ENCODE measurements at regions not wholly inside any gene's neighbourhood (a gene's known extent, or its start where the extent isn't known, plus 50 kb on each side); places are given as distances from the start of the nearest gene placed in this dataset.
"Not testable (repeated sequence)": the region's sequence is repeated elsewhere in the genome, so short reads cannot be mapped to it uniquely, and the experiment has no call there.

DNA sequence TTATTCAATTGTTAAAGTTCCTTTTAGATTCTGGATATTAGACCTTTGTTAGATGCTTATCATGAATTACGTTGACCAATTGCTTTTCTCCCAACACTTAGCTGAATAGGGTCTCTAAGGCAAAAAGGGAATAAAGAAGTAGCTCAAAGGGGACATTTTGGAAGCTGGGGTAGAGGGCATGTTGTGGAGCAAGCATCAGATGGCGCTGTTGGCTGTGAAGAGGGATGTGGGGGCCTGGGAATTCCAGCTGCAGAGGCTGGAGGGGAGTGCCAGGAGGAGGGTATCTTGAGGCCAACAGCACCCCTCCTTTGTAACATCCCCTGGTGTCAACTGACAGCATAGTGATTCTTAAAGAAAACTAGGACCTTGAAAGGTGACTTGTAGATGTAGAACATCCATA, 198.2 kb downstream of the ADCYAP1 start:
- DNase-seq (ENCODE audit: extremely low read depth, low read depth, low spot score), result no peak

DNA sequence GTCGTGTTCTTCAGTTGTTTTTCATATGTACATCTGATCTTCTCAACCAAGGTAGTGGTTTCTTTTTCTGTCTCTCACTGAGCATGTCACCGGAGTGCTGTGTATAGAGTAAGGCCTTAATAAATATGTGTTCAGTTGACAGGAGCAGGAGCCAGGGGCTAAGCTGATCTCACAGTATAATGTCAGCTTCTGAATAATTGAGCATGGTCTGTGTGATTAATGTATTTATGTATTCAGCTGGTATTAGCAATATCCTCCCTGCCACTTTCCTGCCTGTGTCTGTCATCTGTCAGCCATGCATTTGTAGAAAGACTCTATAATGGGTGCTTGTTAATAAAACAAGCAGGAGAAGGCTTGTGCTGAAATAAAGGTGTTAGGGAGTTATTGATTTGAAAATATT, 198.9 kb downstream of the ADCYAP1 start:
- DNase-seq (ENCODE audit: extremely low read depth, low read depth, low spot score), result no peak

DNA sequence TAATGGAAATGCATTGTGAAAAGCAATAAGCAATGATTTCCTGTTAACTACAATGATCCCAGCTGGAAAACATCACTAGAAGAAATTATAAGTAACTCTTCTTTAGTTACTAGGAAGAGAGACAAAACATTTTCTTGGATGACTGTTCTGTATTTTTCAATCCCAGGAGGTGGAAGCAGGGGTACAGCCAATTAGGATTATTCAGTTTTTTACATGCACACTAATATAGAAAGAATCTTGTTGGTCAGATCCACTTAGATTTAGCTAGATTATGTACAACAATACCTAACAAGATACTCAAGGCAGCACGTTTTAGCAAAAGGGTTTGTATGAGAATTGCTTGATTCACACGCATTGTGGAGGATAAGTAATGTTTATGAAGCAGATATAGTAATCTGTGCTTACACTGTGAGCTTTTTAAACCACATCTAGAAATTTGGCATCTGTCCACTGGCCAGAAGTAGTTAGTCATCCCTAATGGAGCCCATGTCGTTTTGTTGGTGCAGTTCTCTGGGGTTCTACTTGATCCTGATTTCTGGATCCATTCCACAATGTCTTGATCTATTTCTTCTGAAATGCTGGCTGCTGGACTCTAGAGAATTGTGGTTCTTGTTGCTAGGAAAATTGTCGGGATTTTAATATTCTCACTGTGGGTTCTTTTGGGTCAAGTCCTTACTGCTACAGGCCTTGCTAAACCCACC, 199.7 kb downstream of the ADCYAP1 start:
- no peak for DNase-seq (ENCODE audit: extremely low read depth, low read depth, low spot score)

DNA sequence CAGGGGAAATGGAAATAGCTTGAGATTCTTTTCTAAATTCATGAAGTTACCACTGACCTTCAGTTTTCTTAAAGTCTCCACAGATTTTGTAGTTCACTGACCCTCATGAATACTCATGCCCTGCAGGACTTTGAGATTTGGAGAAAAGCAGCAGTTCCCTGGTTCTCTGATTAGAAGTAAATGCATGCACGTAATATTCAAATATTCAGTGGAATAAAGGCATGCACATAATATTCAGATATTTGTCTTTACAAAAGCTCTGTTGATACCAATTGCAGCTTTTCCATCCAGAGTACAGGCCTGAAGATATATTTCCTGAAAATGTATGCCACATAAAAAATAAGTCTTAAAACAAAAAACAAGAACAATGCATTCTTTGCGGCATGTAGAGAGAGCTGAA, 219.8 kb downstream of the ADCYAP1 start:
- DNase-seq (ENCODE audit: extremely low read depth, low read depth, low spot score), result no peak

DNA sequence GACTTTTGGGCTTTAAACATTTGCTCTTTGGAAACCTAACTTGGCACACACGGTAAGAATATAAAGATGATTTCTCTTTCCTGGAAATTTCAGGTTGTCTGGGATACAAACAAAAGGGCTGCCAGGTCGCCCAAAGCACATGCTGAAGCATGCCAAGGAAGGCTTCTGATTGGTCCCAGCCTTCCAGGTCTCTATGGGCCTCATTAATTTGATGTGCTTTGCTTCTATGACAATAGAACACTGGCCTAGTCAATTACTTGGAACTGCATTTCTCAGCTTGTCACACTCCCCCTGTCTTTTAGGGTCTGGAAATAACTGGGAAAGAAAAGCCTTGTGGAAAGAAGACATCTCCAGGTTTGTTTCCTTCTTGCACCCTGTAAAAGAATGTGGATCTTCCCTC, 228.9 kb downstream of the ADCYAP1 start:
- DNase-seq (ENCODE audit: extremely low read depth, low read depth, low spot score), result no peak

DNA sequence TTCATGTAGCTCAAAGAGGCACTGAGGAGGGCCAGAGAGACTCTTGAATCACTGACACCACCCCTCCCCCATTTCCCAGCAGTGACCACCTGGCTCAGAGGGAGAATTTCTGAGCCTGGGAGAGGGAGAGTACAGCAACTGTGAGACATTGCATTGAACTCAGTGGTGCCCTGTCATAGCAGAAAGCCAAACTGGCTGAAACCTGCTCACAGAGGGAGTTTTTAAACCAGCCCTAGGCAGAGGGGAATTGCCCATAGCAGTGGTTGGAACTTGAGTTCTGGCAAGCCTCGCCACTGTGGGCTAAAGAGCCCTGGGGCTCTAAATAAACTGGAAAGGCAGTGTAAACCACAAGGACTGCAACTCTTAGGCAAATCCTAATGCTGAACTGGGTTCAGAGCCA, 243.1 kb downstream of the ADCYAP1 start:
- DNase-seq (ENCODE audit: extremely low read depth, low read depth, low spot score), result no peak

DNA sequence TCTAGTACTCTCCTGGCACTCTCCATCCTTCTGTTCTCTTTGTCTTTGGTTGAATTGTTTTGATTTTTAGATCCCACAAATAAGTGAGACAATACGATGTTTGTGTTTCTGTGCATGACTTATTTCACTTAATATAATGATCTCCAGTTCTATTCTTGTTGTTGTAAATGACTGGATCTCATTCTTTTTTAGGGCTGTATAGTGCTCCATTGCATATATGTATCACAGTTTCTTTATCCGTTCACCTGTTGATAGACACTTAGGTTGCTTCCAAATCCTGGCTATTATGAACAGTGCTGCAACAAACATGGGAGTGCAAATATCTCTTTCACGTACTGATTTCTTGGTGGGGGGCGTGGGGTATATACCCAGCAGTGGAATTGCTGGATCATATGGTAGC, 245.0 kb downstream of the ADCYAP1 start:
- DNase-seq (ENCODE audit: extremely low read depth, low read depth, low spot score), result no peak

DNA sequence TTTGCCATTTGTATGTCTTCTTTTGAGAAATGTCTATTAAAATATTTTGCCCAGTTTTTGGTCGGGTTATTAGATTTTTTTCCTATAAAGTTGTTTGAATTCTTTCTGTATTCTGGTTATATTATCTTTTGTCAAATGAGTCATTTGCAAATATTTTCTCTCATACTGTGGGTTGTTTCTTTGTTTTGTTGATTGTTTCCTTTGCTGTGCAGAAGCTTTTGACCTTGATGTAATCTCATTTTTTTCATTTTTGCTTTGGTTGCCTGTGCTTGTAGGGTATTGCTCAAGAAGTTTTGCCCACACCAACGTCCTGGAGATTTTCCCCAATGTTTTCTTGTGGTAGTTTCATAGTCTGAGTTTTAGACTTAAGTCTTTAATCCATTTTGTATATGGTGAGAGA, 245.7 kb downstream of the ADCYAP1 start:
- DNase-seq (ENCODE audit: extremely low read depth, low read depth, low spot score), result no peak

DNA sequence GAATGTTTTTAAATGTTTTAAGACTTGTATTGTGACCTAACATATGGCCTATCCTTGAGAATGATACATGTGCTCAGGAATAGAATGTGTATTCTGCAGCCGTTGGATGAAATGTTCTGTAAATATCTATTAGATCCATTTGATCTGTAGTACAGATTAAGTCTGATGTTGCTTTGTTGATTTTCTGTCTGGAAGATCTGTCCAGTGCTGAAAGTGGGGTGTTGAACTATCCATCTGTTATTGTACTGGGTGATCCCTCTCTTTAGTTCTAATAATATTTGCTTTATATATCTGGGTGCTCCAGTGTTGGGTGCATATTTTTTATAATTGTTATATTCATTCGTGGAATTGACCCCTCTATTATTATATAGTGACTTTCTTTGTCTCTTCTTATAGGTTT, 248.3 kb downstream of the ADCYAP1 start:
- not testable (repeated sequence) for DNase-seq (ENCODE audit: extremely low read depth, low read depth, low spot score)

DNA sequence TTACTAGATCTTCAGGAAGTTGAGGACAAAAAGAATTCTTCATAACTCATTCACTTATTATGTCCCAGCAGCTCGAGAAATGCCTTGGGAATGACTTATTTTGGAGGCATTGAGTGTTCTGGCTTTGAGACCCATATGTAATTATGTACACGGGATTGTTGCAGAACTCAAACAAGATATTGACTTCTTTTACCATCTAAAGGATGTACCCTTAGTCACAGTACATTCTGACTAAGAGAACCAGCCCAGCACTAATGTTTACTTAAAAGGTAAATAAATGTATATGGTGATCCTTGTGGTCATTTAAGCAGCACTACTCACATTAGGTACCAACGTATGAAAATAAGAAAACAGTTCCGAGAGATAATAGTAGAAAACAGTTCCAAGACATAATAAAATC, 268.9 kb downstream of the ADCYAP1 start:
- no peak for DNase-seq (ENCODE audit: extremely low read depth, low read depth, low spot score)

DNA sequence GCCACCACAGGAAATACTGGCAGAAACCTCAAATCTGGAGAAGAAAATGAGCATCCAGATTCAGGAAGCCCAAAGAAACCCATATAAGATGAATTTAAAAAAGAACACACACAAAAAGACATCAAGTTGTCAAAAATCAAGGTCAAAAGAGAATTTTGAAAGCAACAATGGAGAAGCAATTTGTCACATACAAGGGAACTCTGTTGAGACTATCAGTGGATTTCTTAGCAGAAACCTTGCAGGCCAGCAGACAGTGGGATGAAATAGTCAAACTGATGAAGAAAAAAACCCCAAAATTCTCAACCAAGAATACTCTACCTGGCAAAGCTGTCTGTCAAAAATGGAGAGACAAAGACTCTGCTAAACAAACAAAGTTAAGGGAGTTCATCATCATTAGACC, 272.6 kb downstream of the ADCYAP1 start:
- DNase-seq (ENCODE audit: extremely low read depth, low read depth, low spot score), result no peak

DNA sequence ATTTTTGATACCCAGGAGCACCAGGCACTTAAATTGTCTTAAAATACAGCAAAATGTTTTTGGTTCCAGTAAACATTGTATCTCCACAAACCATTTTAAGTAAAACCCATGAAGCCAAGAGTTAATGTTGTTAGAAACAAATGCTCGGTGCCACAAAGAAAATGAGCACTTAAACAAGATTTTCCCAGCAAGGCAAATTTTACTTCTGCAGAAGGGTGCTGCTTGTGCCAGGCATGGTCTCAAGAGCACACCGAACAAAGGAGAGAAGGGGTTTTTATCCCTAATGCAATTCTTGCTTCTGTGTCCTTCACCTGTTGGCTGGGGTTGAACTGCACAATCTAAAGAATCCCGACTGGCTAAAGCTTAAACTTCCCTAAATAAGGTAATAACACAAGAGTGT, 286.7 kb downstream of the ADCYAP1 start:
- DNase-seq (ENCODE audit: extremely low read depth, low read depth, low spot score), result no peak

DNA sequence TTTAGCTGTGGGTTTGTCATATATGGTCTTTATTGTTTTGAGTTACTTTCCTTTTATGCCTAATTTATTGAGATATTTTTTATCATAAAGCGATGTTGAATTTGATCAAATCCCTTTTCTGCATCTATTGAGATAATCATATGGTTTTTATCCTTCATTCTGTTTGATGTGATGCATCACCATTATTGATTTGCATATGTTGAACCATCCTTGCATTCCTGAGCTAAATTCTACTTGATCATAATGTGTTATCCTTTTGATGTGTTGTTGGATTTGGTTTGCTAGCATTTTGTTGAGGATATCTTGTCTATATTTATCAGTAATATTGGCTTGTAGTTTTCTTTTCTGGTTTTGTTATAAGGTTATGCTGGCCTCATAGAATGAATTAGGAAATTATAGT, 308.5 kb downstream of the ADCYAP1 start:
- no peak for DNase-seq (ENCODE audit: extremely low read depth, low read depth, low spot score)

DNA sequence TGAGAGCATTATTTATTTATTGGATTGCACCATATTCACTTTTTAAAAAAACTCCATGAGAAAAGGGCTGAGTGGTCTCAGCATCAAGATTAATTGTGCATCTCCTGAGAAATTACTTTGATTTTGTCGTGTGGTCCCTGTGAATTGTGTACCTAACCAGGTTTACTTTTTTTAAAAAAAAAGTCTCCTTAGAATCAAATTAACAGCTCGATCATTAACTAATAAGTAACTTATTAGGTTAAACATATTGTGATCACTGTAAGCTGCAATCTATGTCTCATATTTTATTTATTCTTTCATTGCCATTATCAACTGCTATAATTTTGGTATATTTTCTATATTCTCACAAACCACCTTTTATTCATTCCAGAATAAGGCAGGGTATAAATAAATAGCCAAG, 318.2 kb downstream of the ADCYAP1 start:
- no peak for DNase-seq (ENCODE audit: extremely low read depth, low read depth, low spot score)

DNA sequence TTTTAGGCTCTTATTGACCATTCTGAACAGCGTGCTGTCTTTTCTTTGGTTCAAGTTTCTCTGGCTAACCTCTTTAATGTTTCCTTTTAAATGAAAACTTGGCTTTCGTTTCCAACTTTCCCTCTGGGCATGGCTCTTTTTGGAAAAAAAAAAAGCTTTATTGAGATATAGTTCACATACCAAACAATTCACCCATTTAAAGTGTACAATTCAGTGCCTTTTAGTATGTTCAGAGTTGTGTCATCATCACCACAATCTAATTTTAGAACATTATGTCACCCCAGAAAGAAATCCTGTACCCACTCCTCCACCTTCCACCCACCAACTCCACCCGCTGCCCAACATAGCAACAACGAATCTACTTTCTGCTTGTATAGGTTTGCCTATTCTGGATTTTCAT, 322.4 kb downstream of the ADCYAP1 start:
- DNase-seq (ENCODE audit: extremely low read depth, low read depth, low spot score), result no peak

DNA sequence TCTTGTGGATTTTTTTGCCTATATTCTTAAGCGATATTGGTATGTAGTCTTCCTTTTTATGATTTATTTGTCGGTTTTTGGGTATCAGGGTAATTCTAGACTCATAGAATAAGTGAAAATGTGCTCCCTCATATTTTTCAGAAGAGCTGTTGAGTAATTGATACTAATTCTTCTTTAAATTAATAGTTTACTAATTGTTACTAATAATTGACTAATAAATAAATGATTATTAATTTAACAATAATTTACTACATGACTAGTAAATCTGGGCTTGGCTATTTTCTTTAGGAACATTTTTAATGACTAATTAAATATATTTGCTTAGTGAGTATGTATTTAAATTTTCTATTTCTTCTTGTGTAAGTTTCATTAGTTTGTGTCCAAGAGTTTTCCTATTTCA, 325.0 kb downstream of the ADCYAP1 start:
- no peak for DNase-seq (ENCODE audit: extremely low read depth, low read depth, low spot score)

DNA sequence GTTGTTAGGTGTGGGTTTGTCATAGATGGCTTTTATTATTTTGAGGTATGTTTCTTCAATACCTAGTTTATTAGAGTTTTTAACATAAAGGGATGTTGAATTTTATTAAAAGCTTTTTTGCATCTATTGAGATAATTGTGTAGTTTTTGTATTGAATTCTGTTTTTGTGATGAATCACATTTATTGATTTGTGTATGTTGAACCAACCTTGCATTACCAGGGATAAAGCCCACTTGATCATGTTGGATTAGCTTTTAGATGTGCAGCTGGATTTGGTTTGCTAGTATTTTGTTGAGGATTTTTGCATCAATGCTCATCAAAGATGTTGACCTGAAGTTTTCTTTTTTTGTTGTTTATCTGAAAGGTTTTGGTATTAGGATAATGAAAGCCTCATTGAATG, 328.2 kb downstream of the ADCYAP1 start:
- DNase-seq (ENCODE audit: extremely low read depth, low read depth, low spot score), result no peak

DNA sequence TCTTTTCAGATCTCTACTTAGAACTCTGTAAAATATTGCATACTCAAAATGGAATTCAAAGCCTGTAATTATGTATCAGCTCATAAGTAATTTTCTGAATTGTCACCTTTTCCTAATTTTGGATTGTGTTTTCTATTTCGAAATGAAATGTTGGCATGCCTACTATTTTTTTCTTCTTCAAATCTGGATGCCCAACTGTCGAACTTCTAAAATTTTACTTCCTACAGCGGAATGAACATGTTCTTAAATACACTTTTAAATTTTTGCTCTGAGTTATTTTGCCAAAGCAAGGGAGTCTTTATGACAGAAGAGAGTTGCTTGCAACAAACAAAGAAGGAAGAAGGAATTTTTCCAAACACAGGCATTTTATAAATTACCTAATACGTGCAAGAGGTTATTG, 336.0 kb downstream of the ADCYAP1 start:
- DNase-seq (ENCODE audit: extremely low read depth, low read depth, low spot score), result no peak

DNA sequence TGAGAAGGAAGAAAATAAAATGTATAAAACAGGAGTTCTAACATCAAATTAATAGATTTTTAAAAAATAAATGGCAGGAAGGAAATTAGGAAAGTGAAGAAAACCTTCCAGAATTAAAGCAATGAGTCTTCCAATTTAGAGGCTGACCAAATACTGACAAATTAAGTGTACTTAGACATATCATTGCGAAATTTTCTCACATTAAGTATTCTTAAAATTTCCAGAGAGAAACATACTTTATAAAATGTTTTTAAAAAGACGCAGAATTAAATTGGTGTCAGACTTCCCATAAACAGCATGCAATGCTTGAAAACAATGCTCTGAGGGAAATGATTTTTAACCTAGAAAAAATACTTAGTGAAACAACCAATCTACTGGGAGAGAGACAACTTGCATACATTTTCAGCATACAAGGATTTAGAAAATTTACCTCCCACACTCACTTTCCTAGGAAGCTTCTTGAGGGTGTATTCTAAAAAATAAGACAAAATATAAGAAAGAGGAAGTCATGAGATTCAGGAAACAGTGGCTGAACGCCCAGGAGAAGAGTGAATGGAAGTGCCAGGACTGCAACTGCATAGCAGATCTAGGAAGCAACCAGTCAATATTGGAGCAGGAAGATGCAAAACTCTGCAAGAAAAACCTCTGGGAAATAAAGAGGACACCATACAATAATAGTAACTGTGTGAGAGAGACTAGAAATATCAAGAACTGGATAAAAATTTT, 339.9 kb downstream of the ADCYAP1 start:
- no peak for DNase-seq (ENCODE audit: extremely low read depth, low read depth, low spot score)

DNA sequence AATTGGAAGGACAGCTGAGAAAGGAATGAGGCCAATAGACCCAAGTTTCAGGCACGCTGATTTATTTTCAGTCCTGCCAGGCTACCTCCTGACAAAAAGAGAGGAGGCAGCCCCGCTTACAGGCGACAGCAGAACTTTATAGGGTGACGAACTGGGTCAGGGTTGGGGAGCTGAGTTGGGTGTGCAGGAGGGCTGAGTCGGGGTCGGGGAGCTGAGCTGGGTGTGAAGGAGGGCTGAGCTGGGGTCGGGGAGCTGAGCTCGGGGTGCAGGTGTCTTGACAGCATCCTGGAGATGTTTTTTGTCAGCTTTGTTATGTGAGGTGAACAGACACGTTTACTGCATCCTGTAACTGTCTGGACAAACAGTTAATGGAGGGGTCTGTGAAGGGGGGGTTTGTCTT, 342.2 kb downstream of the ADCYAP1 start:
- DNase-seq (ENCODE audit: extremely low read depth, low read depth, low spot score), result no peak

DNA sequence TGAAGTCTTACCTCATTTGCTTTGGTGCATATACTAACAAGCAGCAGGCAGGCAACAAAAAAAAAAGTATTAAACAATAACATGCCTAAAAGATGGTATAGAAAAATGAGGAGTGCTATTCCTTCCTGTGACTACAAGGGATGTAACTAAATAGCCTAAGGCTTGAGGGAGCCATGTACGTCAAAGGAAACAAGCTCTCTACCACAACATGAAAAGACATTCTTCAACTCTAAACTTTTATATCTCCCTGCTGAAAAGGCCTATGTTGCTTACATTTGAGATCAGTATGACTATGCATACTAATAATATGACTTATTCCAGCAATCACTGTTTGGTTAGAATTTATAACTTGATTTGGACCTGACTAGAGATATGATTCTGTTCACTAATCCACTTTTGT, 347.9 kb downstream of the ADCYAP1 start:
- DNase-seq (ENCODE audit: extremely low read depth, low read depth, low spot score), result no peak

DNA sequence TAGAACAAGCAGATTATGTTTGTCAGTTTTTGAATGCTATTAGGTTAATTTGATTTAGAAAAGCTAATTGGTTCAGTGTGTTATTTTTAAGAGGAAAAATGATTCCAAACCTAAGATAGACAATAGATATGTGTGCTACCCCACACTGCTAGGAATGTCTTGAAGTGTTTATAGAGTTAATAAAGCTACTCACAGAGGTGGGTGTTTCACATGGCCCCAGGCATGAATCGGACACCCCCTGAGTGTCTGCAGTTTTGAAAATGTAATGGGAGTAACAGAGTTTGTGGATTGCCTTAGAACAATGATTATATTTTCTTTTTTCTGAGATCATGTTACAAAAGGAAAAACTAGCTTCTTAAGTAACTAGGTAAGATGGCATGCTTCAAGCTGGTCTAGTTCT, 348.3 kb downstream of the ADCYAP1 start:
- no peak for DNase-seq (ENCODE audit: extremely low read depth, low read depth, low spot score)

DNA sequence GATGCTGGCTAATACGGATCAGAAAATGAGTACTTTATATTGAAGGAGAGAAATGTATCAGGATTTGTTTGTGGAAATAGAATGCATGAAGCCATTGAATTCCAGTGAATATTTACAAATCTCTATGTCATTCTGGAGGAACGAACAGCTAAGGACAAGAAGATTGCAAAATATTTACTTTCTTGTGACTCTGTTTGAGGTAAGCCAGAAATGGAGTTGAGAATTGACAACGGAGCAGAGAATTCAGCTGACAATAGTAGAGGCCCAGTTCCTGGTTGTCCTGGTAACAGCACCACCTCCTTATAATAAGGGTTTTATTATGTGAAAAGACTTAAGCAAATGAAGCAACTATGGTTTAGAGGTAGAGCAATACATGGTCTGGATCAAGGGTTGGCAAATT, 349.2 kb downstream of the ADCYAP1 start:
- DNase-seq (ENCODE audit: extremely low read depth, low read depth, low spot score), result no peak
